PC-3 (cell line): ENCODE measurements at regions not wholly inside any gene's neighbourhood (a gene's known extent, or its start where the extent isn't known, plus 50 kb on each side); places are given as distances from the start of the nearest gene placed in this dataset.
"Not testable (repeated sequence)": the region's sequence is repeated elsewhere in the genome, so short reads cannot be mapped to it uniquely, and the experiment has no call there.

Experiments used
- ATAC-seq: fragments of 200-7000 bp; cut with Tn5 transposase; 2 replicates; pipeline ENCODE4 v1.9.1; 2020; ENCODE audit warnings: mild to moderate bottlenecking, moderate library complexity
- BruUV-seq: library from RNA; stranded (reverse); fragments of 400-500 nt; replicated peaks from 2 replicates; lab custom pipeline; 2021; lab: Mats Ljungman, UMichigan
- CTCF ChIA-PET: fragments of 300-600 bp; sonication (Branson Sonifier 250); formaldehyde crosslinking; loops from one replicate; lab custom pipeline; 2022; ENCODE audit warnings: antibody characterized with exemption; lab: Charles Lee
- POLR2A ChIA-PET: fragments of 300-600 bp; sonication (Branson Sonifier 250); formaldehyde crosslinking; loops from one replicate; lab custom pipeline; 2022; ENCODE audit warnings: antibody characterized with exemption; ENCODE audit not compliant: unreplicated experiment; lab: Charles Lee
- DNase-seq: peaks from one replicate; pipeline ENCODE4 v3.0.0-alpha.2; 2015
- H2AFZ ChIP-seq: fragments of 300-600 bp; sonication (generic); 2 replicates; pipeline ENCODE4 v1.6.0; 2016; ENCODE audit warnings: antibody characterized with exemption, low read length
- H3F3A ChIP-seq: fragments of 300-600 bp; sonication (generic); one replicate; pipeline ENCODE4 v1.6.0; 2017; ENCODE audit warnings: antibody characterized with exemption, low read length, control low read depth, mild to moderate bottlenecking; ENCODE audit not compliant: unreplicated experiment
- H3K27ac ChIP-seq: fragments of 300-600 bp; sonication (generic); 2 replicates; pipeline ENCODE4 v1.5.1; 2016; ENCODE audit warnings: mild to moderate bottlenecking, low read length
- H3K27me3 ChIP-seq: fragments of 300-600 bp; sonication (generic); 2 replicates; pipeline ENCODE4 v1.6.1; 2016; ENCODE audit warnings: low read length, mixed read lengths
- H3K36me3 ChIP-seq: fragments of 300-600 bp; sonication (generic); 2 replicates; pipeline ENCODE4 v1.6.1; 2016; ENCODE audit warnings: low read depth, mixed run types, low read length, mixed read lengths
- H3K4me1 ChIP-seq: fragments of 300-600 bp; sonication (generic); 2 replicates; pipeline ENCODE4 v1.5.1; 2016; ENCODE audit warnings: low read length; ENCODE audit not compliant: insufficient read depth
- H3K4me2 ChIP-seq: fragments of 300-600 bp; sonication (generic); 2 replicates; pipeline ENCODE4 v1.6.0; 2016; ENCODE audit warnings: low read length
- H3K4me3 ChIP-seq: fragments of 300-600 bp; sonication (generic); 2 replicates; pipeline ENCODE4 v1.5.1; 2016; ENCODE audit warnings: mild to moderate bottlenecking, low read length, mixed read lengths
- H3K79me2 ChIP-seq: fragments of 300-600 bp; sonication (generic); 2 replicates; pipeline ENCODE4 v1.6.1; 2017; ENCODE audit warnings: low read length, mixed read lengths
- H3K9ac ChIP-seq: fragments of 300-600 bp; sonication (generic); 2 replicates; pipeline ENCODE4 v1.6.0; 2016; ENCODE audit warnings: mild to moderate bottlenecking, low read length
- H3K9me2 ChIP-seq: fragments of 300-600 bp; sonication (generic); replicated peaks from 2 replicates; pipeline ENCODE4 v1.6.1; 2016; ENCODE audit warnings: mixed run types, low read length, mixed read lengths
- H3K9me3 ChIP-seq: fragments of 300-600 bp; sonication (generic); 2 replicates; pipeline ENCODE4 v1.6.1; 2016; ENCODE audit warnings: low read length, mixed read lengths
- H4K20me1 ChIP-seq: fragments of 300-600 bp; sonication (generic); 2 replicates; pipeline ENCODE4 v1.6.1; 2016; ENCODE audit warnings: low read length, mixed read lengths
- EZH2 ChIP-seq: fragments of 300-600 bp; sonication (generic); IDR thresholded peaks from one replicate; pipeline ENCODE4 v1.6.1; 2017; ENCODE audit warnings: antibody characterized with exemption, mild to moderate bottlenecking, low read length; ENCODE audit not compliant: unreplicated experiment
- EZH2phosphoT487 ChIP-seq: fragments of 300-600 bp; sonication (generic); IDR thresholded peaks from 2 replicates; pipeline ENCODE4 v1.6.1; 2018; ENCODE audit warnings: mild to moderate bottlenecking, antibody characterized with exemption, low read length, borderline replicate concordance
- intact Hi-C: fragments of 100-400 bp; cut with micrococcal nuclease; formaldehyde crosslinking; loops from 2 replicates; pipeline ENCODE4 v1.9.0; 2023
- TF ChIP-seq, protein P1 (sequence below): fragments of 300-600 bp; sonication (generic); conservative IDR thresholded peaks from 2 replicates; pipeline ENCODE4 v1.5.1; 2017; ENCODE audit warnings: antibody characterized with exemption, low read depth, mild to moderate bottlenecking, low read length

DNA sequence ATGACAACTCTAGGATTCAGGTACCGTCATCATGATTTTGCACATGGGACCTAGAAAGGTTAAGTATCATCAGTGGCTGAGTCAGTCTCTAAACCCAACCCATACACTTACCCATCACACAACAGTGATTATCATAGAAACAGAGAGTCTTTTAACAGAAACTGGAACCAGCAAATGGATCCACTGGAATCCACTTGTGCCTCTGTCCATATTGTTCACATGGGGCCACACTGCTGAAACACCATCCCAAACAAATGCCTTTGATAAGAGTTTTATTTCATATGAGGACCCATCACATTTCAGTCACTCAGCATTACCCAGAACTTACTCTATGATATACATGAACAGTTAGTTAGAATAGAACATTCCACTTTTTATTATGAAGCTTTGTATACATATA, 430.0 kb downstream of the STK39 start:
- no peaks in the 10 kb centered on the region for H4K20me1 ChIP-seq
- H3K4me3 ChIP-seq, result no peak overlapping the region
- H3K4me1 ChIP-seq, result no peaks in the 10 kb centered on the region
- ATAC-seq (no peak), DNase-seq (no peak)
- ChIA-PET CTCF (no interaction called here), POLR2A (no interaction called here)
- no peaks in the 10 kb centered on the region for H3K79me2 ChIP-seq
- H3K9ac ChIP-seq, result no peak overlapping the region
- BruUV-seq, result no TSS peak
- H3F3A ChIP-seq, result no peaks in the 10 kb centered on the region
- H3K9me2 ChIP-seq, result no peaks in the 10 kb centered on the region
- H3K9me3 ChIP-seq, result no peaks in the 10 kb centered on the region
- intact Hi-C loops, result no loop called here
- H2AFZ ChIP-seq, result no peak overlapping the region
- peaks cover 4% of the 10 kb centered on the region; the same call in 1 of the 2 replicates for H3K27me3 ChIP-seq
- TF ChIP-seq EZH2 (no peak), EZH2phosphoT487 (no peak)
- TF ChIP-seq, protein P1, sequence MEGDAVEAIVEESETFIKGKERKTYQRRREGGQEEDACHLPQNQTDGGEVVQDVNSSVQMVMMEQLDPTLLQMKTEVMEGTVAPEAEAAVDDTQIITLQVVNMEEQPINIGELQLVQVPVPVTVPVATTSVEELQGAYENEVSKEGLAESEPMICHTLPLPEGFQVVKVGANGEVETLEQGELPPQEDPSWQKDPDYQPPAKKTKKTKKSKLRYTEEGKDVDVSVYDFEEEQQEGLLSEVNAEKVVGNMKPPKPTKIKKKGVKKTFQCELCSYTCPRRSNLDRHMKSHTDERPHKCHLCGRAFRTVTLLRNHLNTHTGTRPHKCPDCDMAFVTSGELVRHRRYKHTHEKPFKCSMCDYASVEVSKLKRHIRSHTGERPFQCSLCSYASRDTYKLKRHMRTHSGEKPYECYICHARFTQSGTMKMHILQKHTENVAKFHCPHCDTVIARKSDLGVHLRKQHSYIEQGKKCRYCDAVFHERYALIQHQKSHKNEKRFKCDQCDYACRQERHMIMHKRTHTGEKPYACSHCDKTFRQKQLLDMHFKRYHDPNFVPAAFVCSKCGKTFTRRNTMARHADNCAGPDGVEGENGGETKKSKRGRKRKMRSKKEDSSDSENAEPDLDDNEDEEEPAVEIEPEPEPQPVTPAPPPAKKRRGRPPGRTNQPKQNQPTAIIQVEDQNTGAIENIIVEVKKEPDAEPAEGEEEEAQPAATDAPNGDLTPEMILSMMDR, result no peak
- H3K4me2 ChIP-seq, result no peak overlapping the region
- no peaks in the 10 kb centered on the region for H3K36me3 ChIP-seq
- no peak overlapping the region for H3K27ac ChIP-seq

GRCh38 chr2:167816874-167817290, 430.5 kb downstream of the STK39 start:
- TF ChIP-seq EZH2phosphoT487, result no peak
- TF ChIP-seq, protein P1, result no peak
- TF ChIP-seq EZH2, result no peak
- ChIA-PET CTCF (no interaction called here), POLR2A (no interaction called here)

DNA sequence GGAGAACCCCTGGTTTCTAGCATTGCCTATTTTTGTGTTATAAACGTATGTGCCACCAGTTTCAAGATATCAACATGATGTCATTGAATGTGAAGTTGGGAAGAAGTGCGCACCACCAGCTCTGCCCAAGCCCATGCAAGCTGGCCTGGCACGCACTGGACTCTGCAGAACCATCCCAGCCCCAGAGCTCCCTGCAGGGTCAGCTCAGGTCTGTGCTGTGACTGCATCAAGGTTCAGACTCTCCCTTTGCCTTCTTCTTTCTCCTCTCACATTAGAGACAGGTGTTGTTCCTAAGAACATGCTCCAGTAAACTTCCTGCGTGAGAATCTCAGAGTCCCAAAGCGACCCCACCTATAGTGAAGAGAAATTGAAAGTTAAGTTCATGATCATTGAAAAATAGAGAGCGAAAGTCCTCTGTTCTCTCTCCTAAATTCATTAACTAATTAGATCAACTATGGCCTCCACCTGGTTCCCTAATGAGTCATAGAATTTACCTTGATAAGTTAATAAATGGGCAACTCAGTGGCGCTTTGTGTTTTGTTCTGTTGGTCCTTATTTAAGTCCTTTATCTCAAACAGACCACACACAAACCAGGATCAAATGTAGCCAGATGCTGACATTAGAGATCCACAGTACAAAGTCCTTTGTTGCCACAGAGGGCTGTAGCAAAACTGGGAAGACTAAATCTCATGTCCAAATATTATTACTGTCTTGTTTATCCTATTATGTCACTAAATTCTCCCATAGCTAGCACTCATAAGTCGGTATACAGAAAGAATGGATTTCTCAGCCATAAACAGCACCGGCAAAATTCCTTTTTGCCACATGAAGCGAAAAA, 432.3 kb downstream of the STK39 start:
- BruUV-seq, result no TSS peak
- CTCF ChIA-PET, result no interaction called here
- H3K4me2 ChIP-seq, result no peak overlapping the region

More at GRCh38 chr2:167816874-167817290, 430.5 kb downstream of the STK39 start:
- Histone ChIP-seq H3K9me3 (no peaks in the 10 kb centered on the region), H3K9ac (no peak overlapping the region), H3K79me2 (no peaks in the 10 kb centered on the region), H3K9me2 (no peaks in the 10 kb centered on the region), H4K20me1 (no peaks in the 10 kb centered on the region), H3K4me3 (no peak overlapping the region), H3F3A (no peaks in the 10 kb centered on the region), H3K4me1 (no peaks in the 10 kb centered on the region), H3K36me3 (no peaks in the 10 kb centered on the region), H3K4me2 (no peak overlapping the region), H2AFZ (no peak overlapping the region), H3K27ac (no peak overlapping the region), H3K27me3 (peaks cover 4% of the 10 kb centered on the region; the same call in 1 of the 2 replicates)
- no TSS peak for BruUV-seq
- intact Hi-C loops, result no loop called here
- ATAC-seq (no peak), DNase-seq (no peak)

DNA sequence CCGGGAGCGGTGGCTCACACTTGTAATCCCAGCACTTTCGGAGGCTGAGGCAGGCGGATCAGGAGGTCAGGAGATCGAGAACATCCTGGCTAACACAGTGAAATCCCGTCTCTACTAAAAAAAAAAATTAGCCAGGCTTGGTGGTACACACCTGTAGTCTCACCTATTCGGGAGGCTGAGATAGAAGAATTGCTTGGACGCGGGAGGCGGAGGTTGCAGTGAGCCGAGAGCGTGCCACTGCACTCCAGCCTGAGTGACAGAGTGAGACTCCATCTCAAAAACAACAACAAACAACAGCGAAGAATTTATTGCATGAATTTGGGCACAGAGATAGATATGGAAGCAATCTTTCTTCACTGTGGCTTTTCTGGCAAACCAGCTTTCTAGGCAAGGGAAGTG, 432.9 kb downstream of the STK39 start:
- H3K79me2 ChIP-seq, H3K9ac ChIP-seq, H3K27ac ChIP-seq, H3F3A ChIP-seq, BruUV-seq, ATAC-seq, H3K36me3 ChIP-seq, POLR2A ChIA-PET, H3K9me3 ChIP-seq, H2AFZ ChIP-seq, CTCF ChIA-PET, H3K4me1 ChIP-seq, H3K9me2 ChIP-seq, H3K27me3 ChIP-seq, H3K4me3 ChIP-seq, DNase-seq, H3K4me2 ChIP-seq, intact Hi-C loops, H4K20me1 ChIP-seq: not testable (repeated sequence)

More for the DNA sequence above, 432.3 kb downstream of the STK39 start:
- Histone ChIP-seq H3K4me3 (no peak overlapping the region), H3K9me2 (no peaks in the 10 kb centered on the region), H4K20me1 (no peaks in the 10 kb centered on the region), H3F3A (no peaks in the 10 kb centered on the region), H3K79me2 (no peaks in the 10 kb centered on the region), H3K9me3 (no peaks in the 10 kb centered on the region), H3K36me3 (no peaks in the 10 kb centered on the region), H3K4me1 (no peaks in the 10 kb centered on the region), H3K27ac (no peak overlapping the region), H3K27me3 (peaks cover 4% of the 10 kb centered on the region; the same call in 1 of the 2 replicates), H2AFZ (no peak overlapping the region), H3K9ac (no peak overlapping the region)
- no peak for ATAC-seq
- intact Hi-C loops, result no loop called here
- POLR2A ChIA-PET, result no interaction called here
- DNase-seq, result no peak
- TF ChIP-seq EZH2phosphoT487, result no peak
- TF ChIP-seq, protein P1, result no peak
